ENCODE measurements at regions not wholly inside any gene's neighbourhood (a gene's known extent, or its start where the extent isn't known, plus 50 kb on each side); places are given as distances from the start of the nearest gene placed in this dataset.
"Not testable (repeated sequence)": the region's sequence is repeated elsewhere in the genome, so short reads cannot be mapped to it uniquely, and the experiment has no call there.

DNA sequence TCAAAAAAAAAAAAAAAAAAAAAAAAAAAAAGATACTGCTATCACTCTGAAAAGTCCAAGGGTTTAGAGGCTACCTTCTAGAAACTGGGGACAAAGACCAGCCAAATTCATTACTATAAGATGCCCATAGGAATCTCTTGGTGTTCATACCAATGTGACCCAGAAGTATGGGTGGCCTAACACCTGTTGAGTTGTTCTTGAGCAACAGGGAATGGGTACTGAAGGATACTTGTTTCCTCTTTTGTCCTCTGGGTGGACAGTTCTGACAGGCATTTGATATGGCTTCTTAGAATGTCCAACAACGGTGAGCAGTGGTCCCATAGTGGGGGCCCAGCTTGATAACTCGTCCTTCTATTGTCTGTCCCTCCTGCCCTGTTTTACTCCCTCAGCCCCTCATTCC lies 141.4 kb upstream of the PLEKHM1 start:
- in situ Hi-C loops (cut with HindIII; ENCODE audit: low sequenced_read_pairs) = no loop called here
- DNase-seq (ENCODE audit: low read depth, low spot score) = no peak
- no peak overlapping the region for H3K4me3 ChIP-seq (ENCODE audit: low read depth, low read length)
- TF ChIP-seq, protein P1, sequence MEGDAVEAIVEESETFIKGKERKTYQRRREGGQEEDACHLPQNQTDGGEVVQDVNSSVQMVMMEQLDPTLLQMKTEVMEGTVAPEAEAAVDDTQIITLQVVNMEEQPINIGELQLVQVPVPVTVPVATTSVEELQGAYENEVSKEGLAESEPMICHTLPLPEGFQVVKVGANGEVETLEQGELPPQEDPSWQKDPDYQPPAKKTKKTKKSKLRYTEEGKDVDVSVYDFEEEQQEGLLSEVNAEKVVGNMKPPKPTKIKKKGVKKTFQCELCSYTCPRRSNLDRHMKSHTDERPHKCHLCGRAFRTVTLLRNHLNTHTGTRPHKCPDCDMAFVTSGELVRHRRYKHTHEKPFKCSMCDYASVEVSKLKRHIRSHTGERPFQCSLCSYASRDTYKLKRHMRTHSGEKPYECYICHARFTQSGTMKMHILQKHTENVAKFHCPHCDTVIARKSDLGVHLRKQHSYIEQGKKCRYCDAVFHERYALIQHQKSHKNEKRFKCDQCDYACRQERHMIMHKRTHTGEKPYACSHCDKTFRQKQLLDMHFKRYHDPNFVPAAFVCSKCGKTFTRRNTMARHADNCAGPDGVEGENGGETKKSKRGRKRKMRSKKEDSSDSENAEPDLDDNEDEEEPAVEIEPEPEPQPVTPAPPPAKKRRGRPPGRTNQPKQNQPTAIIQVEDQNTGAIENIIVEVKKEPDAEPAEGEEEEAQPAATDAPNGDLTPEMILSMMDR (IDR thresholded peaks at IDR 0.05; ENCODE audit: low read depth, low read length) = no peak

DNA sequence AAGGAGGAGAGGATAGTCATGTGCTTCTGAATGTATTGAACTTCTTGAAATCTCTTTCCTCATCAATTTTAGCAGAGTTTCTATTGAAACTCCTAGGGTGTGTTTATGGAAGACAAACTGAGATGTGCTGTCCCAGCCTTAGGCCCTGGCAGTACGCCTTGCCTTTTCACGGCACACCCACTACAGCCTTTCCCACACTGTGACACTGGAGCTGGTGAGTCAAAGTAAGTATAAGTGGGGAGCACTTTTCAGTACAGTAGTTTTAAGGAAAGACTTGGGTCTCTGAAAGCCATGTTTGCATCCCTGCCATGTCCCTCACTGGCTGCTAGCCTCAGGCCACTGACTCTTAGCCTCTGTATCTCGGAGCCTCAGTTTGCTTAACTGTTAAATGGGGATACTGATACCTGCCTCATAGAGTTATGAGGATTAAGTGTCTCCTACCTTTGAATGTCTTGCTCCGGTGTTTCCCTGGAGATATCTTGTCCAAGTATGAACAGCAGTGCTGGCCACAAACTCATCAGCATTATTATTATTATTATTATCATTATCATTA lies 144.7 kb upstream of the CRHR1 start:
- in situ Hi-C loops (cut with HindIII; ENCODE audit: low sequenced_read_pairs) = no loop called here

DNA sequence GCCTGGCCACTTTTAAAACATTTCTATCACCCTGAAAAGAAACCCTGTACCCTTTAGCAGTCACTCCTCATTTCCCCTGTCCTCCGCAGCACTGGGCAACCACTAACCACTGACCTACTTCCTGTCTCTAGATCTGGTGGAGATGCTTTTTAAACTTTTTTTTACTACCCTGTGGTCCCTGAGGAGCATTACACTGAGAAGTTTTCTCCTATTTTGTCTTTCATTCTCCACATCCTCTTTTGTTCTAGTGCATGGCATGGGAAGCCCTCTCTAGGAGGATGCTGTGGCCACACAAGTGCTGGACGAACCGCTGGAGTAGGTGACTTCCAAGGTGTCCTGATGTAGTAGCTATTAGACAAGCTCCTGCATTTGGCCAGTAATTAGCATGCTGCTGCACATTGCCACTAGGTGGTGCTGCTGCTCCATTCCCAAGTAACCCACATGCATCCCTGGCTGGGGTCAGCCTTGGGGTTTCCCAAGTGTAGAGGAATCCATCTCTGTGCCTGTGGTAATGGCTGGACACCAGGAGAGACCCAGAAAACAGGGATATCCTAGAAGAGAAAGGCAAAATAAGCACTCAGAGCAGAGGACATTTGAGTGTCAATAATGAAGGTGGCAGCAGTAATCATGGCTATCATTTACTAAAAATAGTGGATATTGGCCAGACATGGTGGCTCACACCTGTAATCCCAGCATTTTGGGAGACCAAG lies 143.8 kb upstream of the CRHR1 start:
- in situ Hi-C loops (cut with HindIII; ENCODE audit: low sequenced_read_pairs) = no loop called here
- no peak overlapping the region for H3K4me3 ChIP-seq (ENCODE audit: low read depth, low read length)
- peak; percentile 66 for DNase-seq (ENCODE audit: low read depth, low spot score)
- TF ChIP-seq, protein P1 (IDR thresholded peaks at IDR 0.05; ENCODE audit: low read depth, low read length) = peak; percentile 99

More for the DNA sequence above, 144.7 kb upstream of the CRHR1 start:
- no peak for DNase-seq (ENCODE audit: low read depth, low spot score)
- no peak overlapping the region for H3K4me3 ChIP-seq (ENCODE audit: low read depth, low read length)
- TF ChIP-seq, protein P1 (IDR thresholded peaks at IDR 0.05; ENCODE audit: low read depth, low read length) = no peak

DNA sequence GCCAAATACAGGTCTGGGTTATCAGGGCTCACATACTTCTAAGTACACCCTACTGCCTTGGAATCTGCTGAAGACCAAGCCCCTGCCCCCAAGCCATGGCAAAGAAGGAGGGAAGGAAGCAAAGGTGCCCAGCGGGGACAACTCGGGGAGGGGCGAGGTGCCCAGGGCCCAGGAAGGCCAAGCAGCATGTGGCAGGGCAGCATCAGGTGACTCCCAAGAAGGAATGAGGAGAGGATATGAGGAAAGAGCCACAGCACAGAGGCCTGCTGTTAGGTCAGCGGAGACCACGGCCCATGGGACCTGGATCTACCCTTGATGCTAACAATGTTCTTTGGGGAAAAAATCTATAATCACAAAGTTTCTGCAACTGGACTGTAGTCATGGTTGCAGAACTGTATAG lies 142.6 kb upstream of the CRHR1 start:
- TF ChIP-seq, protein P1 (IDR thresholded peaks at IDR 0.05; ENCODE audit: low read depth, low read length) = no peak
- in situ Hi-C loops (cut with HindIII; ENCODE audit: low sequenced_read_pairs) = no loop called here
- H3K4me3 ChIP-seq (ENCODE audit: low read depth, low read length) = no peak overlapping the region
- no peak for DNase-seq (ENCODE audit: low read depth, low spot score)

DNA sequence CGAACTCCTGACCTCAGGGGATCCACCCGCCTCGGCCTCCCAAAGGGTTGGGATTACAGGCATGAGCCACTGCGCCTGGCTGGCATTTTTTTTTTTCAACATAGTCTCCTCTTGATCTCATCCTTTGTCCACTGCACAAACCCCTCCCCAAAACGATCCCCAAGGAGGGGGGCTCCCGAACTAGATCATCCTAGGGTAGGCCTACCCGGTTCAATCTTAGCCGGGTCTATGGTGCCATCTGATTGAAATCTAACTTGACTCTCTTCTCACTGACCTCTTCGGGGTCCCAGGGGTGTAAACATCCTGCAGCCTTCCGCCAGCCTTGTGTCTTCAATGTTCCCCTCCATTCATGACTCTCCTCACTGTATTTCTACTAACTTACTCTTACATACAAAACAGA lies 140.5 kb upstream of the CRHR1 start:
- TF ChIP-seq, protein P1 (IDR thresholded peaks at IDR 0.05; ENCODE audit: low read depth, low read length) = no peak
- in situ Hi-C loops (cut with HindIII; ENCODE audit: low sequenced_read_pairs) = no loop called here
- DNase-seq (ENCODE audit: low read depth, low spot score) = no peak
- H3K4me3 ChIP-seq (ENCODE audit: low read depth, low read length) = no peak overlapping the region

DNA sequence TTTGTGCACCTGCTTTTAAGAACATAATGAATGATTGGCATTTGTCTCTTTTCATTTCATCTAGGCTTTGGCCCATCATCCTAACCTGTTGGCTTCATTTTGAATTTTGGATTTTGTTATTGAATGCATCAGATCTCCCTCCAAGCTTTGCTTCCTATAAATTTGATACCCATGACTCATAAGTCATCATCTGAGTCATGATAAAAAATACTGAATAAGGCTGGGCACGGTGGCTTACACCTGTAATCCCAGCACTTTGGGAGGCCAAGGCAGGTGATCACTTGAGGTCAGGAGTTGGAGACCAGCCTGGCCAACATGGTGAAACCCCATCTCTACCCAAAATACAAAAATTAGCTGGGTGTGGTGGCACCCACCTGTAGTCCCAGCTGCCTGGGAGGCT lies 139.5 kb upstream of the CRHR1 start:
- H3K4me3 ChIP-seq (ENCODE audit: low read depth, low read length); in situ Hi-C loops (cut with HindIII; ENCODE audit: low sequenced_read_pairs); DNase-seq (ENCODE audit: low read depth, low spot score): not testable (repeated sequence)

DNA sequence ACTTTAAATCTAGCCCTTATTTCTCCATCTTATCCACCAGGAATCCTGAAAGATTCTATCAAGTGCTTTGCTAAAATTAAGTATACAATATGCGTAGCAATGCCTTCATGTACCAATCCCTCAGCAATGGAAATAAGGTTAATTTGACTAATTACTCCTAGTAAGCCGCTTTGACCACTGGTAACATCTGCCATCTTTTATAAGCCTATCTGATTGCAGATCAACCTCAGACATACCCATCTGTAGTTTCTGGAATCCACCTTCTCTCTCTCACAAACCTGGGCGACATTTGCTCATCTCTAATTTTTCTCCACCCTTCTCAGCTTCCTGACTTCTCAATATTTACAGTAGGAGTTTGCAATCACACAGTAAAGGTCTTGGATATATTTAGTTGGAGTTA lies 138.8 kb upstream of the CRHR1 start:
- in situ Hi-C loops (cut with HindIII; ENCODE audit: low sequenced_read_pairs) = no loop called here
- no peak for DNase-seq (ENCODE audit: low read depth, low spot score)
- TF ChIP-seq, protein P1 (IDR thresholded peaks at IDR 0.05; ENCODE audit: low read depth, low read length) = no peak
- H3K4me3 ChIP-seq (ENCODE audit: low read depth, low read length) = no peak overlapping the region

All from astrocyte of the spinal cord (primary cell).